ENCODE measurements at regions not wholly inside any gene's neighbourhood (a gene's known extent, or its start where the extent isn't known, plus 50 kb on each side); places are given as distances from the start of the nearest gene placed in this dataset.

DNA sequence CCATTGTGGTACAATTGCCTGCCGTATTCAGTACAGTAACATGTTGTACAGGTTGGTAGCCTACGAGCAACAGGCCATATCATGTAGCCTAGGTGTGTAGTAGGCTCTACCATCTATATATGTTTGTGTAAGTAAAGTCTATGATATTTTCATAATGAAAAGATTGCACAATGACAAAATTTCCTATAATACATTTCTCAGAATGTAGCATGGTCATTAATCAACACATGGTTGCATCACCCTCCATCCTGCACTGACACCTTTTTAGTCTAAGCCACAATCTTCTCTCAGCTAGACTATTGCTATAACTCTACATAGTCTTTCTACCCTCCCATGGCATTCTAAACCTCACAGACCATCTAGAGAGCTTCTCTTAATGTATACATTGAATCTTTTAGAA is 158.5 kb upstream of the HMGA2 start:
- no peaks in the 10 kb centered on the region for H3K9me3 ChIP-seq
- TF ChIP-seq HOXB13 (CRISPR knock-in tag; IDR thresholded peaks at IDR 0.05; ENCODE audit: low read depth) (no peak), ESRRA (IDR thresholded peaks at IDR 0.05; ENCODE audit: borderline replicate concordance, low read length) (no peak), MAZ (IDR thresholded peaks at IDR 0.05; ENCODE audit: borderline replicate concordance, low read depth, low read length) (no peak), ZC3H11A (IDR thresholded peaks at IDR 0.05) (no peak), JUNB (IDR thresholded peaks at IDR 0.05) (no peak), RARB (CRISPR knock-in tag; IDR thresholded peaks at IDR 0.05) (no peak), HOXB5 (CRISPR knock-in tag; IDR thresholded peaks at IDR 0.05) (no peak), HEYL (CRISPR knock-in tag; IDR thresholded peaks at IDR 0.05) (no peak)
- TF ChIP-seq, protein P1, sequence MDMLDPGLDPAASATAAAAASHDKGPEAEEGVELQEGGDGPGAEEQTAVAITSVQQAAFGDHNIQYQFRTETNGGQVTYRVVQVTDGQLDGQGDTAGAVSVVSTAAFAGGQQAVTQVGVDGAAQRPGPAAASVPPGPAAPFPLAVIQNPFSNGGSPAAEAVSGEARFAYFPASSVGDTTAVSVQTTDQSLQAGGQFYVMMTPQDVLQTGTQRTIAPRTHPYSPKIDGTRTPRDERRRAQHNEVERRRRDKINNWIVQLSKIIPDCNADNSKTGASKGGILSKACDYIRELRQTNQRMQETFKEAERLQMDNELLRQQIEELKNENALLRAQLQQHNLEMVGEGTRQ (IDR thresholded peaks at IDR 0.05), result no peak
- TF ChIP-seq, protein P2, sequence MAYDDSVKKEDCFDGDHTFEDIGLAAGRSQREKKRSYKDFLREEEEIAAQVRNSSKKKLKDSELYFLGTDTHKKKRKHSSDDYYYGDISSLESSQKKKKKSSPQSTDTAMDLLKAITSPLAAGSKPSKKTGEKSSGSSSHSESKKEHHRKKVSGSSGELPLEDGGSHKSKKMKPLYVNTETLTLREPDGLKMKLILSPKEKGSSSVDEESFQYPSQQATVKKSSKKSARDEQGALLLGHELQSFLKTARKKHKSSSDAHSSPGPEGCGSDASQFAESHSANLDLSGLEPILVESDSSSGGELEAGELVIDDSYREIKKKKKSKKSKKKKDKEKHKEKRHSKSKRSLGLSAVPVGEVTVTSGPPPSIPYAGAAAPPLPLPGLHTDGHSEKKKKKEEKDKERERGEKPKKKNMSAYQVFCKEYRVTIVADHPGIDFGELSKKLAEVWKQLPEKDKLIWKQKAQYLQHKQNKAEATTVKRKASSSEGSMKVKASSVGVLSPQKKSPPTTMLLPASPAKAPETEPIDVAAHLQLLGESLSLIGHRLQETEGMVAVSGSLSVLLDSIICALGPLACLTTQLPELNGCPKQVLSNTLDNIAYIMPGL (CRISPR knock-in tag; IDR thresholded peaks at IDR 0.05; ENCODE audit: borderline replicate concordance), result no peak
- TF ChIP-seq, protein P3, sequence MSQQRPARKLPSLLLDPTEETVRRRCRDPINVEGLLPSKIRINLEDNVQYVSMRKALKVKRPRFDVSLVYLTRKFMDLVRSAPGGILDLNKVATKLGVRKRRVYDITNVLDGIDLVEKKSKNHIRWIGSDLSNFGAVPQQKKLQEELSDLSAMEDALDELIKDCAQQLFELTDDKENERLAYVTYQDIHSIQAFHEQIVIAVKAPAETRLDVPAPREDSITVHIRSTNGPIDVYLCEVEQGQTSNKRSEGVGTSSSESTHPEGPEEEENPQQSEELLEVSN (IDR thresholded peaks at IDR 0.05; ENCODE audit: borderline replicate concordance, low read depth), result no peak
- POLR2A ChIA-PET, result no interaction called here
- no peaks in the 10 kb centered on the region for H3K4me1 ChIP-seq
- DNase-seq (ENCODE audit: low read depth in 1 of 2, low spot score in 1 of 2), result no peak
- no peak overlapping the region for H3K27ac ChIP-seq
- CTCF ChIA-PET, result interaction anchor here (1.0 to 1.3 kb wide), 3 partner anchors 30 to 63 kb away, joined by 3 to 4 read pairs (median 4); no protein-coding TSS in a partner anchor
- no peak overlapping the region for H3K4me3 ChIP-seq
- H3K4me2 ChIP-seq, result no peak overlapping the region
- 76% methylated on average over 2 of the region's 2 CpGs for WGBS (ENCODE audit: missing lambda C conversion rate)
- no peak for ATAC-seq
- FAIRE-seq, result no peak

DNA sequence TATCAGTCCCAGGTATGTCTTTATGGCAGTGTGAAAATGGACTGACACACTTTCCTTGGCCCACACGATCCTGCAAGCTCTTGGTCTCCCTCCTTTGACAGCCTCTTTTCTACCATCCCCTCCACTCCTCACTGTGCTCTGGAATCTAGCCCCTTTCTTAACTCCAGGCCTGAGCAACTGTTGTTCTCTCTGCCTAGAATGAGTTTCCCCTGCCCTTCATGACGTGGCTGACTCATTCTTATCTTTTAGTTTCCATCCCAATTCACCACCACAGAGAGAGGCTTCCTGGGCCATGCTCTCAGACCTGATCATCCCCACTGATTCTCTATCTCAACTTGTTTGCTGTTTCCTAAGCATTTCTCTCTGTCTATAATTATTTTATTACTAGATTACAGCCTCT is 157.4 kb upstream of the HMGA2 start:
- Histone ChIP-seq H3K4me1 (no peaks in the 10 kb centered on the region), H3K27ac (no peak overlapping the region), H3K4me3 (no peak overlapping the region), H3K9me3 (no peaks in the 10 kb centered on the region), H3K4me2 (no peak overlapping the region)
- ChIA-PET POLR2A (no interaction called here), CTCF (interaction anchor here (1.1 to 1.5 kb wide), 3 partner anchors 9 to 75 kb away, joined by 3 to 4 read pairs (median 3); no protein-coding TSS in a partner anchor)
- DNase-seq (ENCODE audit: low read depth in 1 of 2, low spot score in 1 of 2) (no peak), ATAC-seq (no peak), FAIRE-seq (no peak)
- TF ChIP-seq, protein P4, sequence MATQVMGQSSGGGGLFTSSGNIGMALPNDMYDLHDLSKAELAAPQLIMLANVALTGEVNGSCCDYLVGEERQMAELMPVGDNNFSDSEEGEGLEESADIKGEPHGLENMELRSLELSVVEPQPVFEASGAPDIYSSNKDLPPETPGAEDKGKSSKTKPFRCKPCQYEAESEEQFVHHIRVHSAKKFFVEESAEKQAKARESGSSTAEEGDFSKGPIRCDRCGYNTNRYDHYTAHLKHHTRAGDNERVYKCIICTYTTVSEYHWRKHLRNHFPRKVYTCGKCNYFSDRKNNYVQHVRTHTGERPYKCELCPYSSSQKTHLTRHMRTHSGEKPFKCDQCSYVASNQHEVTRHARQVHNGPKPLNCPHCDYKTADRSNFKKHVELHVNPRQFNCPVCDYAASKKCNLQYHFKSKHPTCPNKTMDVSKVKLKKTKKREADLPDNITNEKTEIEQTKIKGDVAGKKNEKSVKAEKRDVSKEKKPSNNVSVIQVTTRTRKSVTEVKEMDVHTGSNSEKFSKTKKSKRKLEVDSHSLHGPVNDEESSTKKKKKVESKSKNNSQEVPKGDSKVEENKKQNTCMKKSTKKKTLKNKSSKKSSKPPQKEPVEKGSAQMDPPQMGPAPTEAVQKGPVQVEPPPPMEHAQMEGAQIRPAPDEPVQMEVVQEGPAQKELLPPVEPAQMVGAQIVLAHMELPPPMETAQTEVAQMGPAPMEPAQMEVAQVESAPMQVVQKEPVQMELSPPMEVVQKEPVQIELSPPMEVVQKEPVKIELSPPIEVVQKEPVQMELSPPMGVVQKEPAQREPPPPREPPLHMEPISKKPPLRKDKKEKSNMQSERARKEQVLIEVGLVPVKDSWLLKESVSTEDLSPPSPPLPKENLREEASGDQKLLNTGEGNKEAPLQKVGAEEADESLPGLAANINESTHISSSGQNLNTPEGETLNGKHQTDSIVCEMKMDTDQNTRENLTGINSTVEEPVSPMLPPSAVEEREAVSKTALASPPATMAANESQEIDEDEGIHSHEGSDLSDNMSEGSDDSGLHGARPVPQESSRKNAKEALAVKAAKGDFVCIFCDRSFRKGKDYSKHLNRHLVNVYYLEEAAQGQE (IDR thresholded peaks at IDR 0.05), result no peak
- TF ChIP-seq SREBF2 (IDR thresholded peaks at IDR 0.05), result no peak
- TF ChIP-seq NPAS2 (CRISPR knock-in tag; IDR thresholded peaks at IDR 0.05; ENCODE audit: borderline replicate concordance), result no peak
- TF ChIP-seq, protein P5, sequence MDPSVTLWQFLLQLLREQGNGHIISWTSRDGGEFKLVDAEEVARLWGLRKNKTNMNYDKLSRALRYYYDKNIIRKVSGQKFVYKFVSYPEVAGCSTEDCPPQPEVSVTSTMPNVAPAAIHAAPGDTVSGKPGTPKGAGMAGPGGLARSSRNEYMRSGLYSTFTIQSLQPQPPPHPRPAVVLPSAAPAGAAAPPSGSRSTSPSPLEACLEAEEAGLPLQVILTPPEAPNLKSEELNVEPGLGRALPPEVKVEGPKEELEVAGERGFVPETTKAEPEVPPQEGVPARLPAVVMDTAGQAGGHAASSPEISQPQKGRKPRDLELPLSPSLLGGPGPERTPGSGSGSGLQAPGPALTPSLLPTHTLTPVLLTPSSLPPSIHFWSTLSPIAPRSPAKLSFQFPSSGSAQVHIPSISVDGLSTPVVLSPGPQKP (IDR thresholded peaks at IDR 0.05; ENCODE audit: low read depth, low read length), result no peak
- no peak for TF ChIP-seq EP300 (IDR thresholded peaks at IDR 0.05)
- TF ChIP-seq ZNF302 (CRISPR knock-in tag; IDR thresholded peaks at IDR 0.05), result no peak
- TF ChIP-seq, protein P6, sequence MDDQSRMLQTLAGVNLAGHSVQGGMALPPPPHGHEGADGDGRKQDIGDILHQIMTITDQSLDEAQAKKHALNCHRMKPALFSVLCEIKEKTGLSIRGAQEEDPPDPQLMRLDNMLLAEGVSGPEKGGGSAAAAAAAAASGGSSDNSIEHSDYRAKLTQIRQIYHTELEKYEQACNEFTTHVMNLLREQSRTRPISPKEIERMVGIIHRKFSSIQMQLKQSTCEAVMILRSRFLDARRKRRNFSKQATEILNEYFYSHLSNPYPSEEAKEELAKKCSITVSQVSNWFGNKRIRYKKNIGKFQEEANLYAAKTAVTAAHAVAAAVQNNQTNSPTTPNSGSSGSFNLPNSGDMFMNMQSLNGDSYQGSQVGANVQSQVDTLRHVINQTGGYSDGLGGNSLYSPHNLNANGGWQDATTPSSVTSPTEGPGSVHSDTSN (IDR thresholded peaks at IDR 0.05), result no peak
- no peak for TF ChIP-seq POLR2AphosphoS2 (conservative IDR thresholded peaks at IDR 0.05; ENCODE audit: low read length)
- TF ChIP-seq CBX2 (IDR thresholded peaks at IDR 0.05; ENCODE audit: borderline replicate concordance, low read depth), result no peak
- no peak for TF ChIP-seq POLR2A (IDR thresholded peaks at IDR 0.05; ENCODE audit: low read length)
- no peak for TF ChIP-seq CEBPB (IDR thresholded peaks at IDR 0.05)
- no peak for TF ChIP-seq HOXB5 (CRISPR knock-in tag; IDR thresholded peaks at IDR 0.05)
- no peak for TF ChIP-seq TFCP2L1 (CRISPR knock-in tag; IDR thresholded peaks at IDR 0.05)
- TF ChIP-seq JUNB (IDR thresholded peaks at IDR 0.05), result no peak
- no peak for TF ChIP-seq MYC (IDR thresholded peaks at IDR 0.05; ENCODE audit: borderline replicate concordance, low read length)
- TF ChIP-seq GATA3 (IDR thresholded peaks at IDR 0.05; ENCODE audit: borderline replicate concordance), result no peak
- TF ChIP-seq, protein P3 (IDR thresholded peaks at IDR 0.05; ENCODE audit: borderline replicate concordance, low read depth), result no peak
- 52% methylated on average over 2 of the region's 2 CpGs for WGBS (ENCODE audit: missing lambda C conversion rate)

Measured in A549 (cell line).